Left lobe of liver (tissue), 2 donors: ENCODE measurements at regions not wholly inside any gene's neighbourhood (a gene's known extent, or its start where the extent isn't known, plus 50 kb on each side); places are given as distances from the start of the nearest gene placed in this dataset.
"Not testable (repeated sequence)": the region's sequence is repeated elsewhere in the genome, so short reads cannot be mapped to it uniquely, and the experiment has no call there.

Experiments
- ATAC-seq: fragments of 200-7000 bp; cut with Tn5 transposase; one replicate; pipeline ENCODE4 v1.9.1; 2020; ENCODE audit warnings: mild to moderate bottlenecking, moderate library complexity
- DNase-seq: peaks from one replicate; pipeline ENCODE4 v3.0.0-alpha.2; 2020; ENCODE audit warnings: low spot score
- donor health status: DM: no; HTN: no; CAD: no; lungs with moderate emphysema.
- donor health status: DM: no; HTN: yes; CAD: no.

- DNase-seq (no peak), ATAC-seq (no peak)
Measured at GRCh38 chrX:137878401-137878800, 312.5 kb downstream of the ZIC3 start.

GRCh38 chrX:137882960-137883359 lies 317.0 kb downstream of the ZIC3 start:
- ATAC-seq (no peak), DNase-seq (no peak)

DNA sequence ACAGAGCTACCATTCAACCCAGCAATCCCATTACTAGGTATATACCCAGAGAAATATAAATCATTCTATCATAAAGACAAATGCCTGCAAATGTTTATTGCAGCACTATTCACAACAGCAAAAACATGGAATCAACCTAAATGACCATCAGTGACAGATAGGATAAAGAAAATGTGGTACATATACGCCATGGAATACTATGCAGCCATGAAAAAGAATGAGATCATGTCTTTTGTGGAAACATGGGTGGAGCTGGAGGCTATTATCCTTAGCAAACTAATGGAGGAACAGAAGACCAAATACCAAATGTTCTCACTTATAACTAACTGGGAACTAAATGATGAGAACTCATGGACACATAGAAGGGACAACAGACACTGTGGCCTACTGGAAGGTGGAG lies 318.9 kb downstream of the ZIC3 start:
- not testable (repeated sequence) for DNase-seq, ATAC-seq

DNA sequence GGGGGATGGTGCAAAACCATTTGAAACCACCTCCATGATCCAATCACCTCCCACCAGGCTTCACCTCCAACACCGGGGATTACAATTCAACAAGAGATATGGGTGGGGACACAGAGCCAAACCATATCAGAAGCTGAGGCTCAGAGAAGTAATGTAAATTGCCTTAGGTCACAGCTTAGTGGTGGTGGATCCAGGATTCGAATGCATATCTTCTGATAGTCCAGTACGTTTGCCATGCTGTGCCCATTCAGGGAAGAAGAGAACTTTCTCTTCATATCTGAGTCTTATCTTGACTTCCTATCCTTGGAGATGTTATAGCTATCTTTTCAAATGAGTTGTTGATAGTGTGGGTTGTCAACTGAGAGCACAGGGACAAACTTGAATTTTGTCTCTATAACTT lies 325.5 kb downstream of the ZIC3 start:
- DNase-seq (no peak), ATAC-seq (no peak)

DNA sequence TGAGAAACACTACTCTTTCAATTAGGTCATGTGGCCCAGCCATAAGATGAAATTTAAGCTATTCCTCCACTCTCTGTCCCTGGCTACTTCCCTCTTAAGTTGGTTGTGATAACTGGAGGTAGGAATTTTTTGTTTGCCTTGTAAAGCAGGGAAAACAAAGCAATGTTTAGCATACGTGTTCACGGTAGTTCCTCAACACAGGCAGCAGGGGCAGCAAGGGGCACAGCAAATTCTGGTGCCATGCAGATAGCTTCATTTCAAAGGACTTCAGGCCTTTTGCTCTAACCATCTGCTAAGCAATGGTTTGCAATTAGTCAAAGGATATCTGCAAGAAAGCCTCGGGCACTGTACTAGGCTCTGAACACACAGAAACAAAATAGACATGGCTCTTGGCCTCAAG lies 330.2 kb downstream of the ZIC3 start:
- ATAC-seq (no peak), DNase-seq (no peak)

DNA sequence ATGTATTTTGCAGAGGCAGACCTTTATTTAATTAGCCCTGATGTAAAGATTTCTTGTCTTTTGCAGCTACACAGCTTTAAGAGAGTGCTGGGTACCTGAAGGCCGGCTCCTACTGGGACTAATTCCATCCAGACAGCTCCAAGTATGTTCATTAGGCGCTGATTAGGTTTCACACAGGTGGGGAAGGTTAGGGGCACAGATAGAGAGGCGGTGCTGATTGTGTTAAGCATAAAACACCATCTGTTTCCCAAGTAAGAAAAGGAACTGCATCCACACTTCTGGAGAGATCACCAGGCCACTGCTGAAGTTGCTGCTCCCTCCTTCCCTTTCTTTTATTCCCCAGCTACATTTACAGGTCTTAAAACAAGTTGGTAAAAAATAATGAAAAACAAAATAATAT lies 349.5 kb downstream of the ZIC3 start:
- no peak for ATAC-seq

GRCh38 chrX:137916090-137916746 lies 350.3 kb downstream of the ZIC3 start:
- DNase-seq = no peak
- ATAC-seq = no peak

More for the DNA sequence above, 349.5 kb downstream of the ZIC3 start:
- DNase-seq = no peak

GRCh38 chrX:137926090-137926489 lies 360.2 kb downstream of the ZIC3 start:
- no peak for DNase-seq
- no peak for ATAC-seq

- ATAC-seq (no peak), DNase-seq (no peak)
Measured at GRCh38 chrX:137929951-137930350, 364.0 kb downstream of the ZIC3 start.

DNA sequence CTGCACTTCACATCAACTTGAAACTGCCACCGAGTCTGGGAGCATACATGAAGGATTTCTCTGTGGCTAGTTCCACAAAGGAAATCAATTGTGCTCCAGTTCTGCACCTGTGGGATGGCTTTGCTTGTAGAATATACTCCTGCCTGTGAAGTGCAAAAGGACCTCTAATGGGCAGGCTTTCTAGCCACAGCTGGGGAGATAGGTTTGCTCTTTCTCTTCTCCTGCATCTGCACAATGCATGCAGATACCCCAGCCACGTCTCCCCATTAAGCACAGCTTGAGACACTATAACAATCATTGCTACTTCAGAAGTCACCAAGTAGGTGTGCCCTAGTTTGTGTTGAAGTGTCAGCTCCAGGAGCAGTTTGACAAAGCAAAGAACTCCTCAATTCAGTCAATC lies 364.6 kb downstream of the ZIC3 start:
- ATAC-seq (no peak), DNase-seq (no peak)

DNA sequence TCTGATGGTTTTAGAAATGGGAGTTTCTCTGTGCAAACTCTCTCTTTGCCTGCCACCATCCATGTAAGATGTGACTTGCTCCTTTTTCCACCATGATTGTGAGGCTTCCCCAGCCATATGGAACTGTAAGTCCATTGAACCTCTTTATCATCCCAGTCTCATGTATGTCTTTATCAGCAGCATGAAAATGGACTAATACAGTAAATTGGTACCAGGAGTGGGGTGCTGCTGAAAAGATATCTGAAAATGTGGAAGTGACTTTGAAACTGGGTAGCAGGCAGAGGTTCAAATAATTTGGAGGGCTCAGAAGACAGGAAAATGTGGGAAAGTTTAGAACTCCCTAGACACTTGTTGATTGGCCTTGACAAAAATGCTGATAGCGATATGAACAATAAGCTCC lies 368.3 kb downstream of the ZIC3 start:
- not testable (repeated sequence) for ATAC-seq, DNase-seq

GRCh38 chrX:137934887-137935286 lies 369.0 kb downstream of the ZIC3 start:
- ATAC-seq, DNase-seq: not testable (repeated sequence)

GRCh38 chrX:137945470-137945869 lies 379.5 kb downstream of the ZIC3 start:
- DNase-seq (no peak), ATAC-seq (no peak)

GRCh38 chrX:137969191-137969590 lies 403.3 kb downstream of the ZIC3 start:
- DNase-seq = no peak
- no peak for ATAC-seq

DNA sequence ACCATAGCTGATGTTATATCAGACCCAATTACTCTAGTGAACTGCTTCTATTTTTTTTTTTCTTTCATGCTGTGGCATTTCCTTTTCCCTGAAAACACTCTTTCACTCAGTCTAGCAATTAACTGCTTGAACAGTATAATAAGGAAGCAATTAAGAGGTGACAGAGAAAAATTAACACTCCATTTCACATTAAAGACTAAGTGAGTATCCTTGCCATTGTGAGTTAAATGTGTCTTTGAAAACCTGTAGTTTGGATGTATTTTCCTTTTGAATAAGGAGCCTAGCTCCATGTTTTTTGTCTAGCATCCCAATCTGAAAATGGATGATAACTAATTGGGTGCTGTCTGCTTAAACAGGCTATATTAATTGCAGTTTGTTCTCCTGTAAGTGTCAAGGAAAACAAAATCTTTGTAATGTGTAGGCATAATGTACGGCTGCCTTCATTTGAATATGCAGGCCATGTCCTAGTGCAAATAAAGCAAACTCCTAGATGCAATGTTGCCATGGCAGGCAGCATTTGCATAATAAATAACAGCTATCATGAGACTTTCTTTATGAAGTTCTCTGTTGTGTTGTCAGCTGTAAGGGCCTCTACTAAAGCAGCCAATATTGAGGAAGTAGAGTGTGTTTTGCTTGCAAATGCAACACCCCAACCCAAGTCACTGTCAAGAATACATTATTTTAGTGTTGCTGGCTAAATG lies 416.7 kb downstream of the ZIC3 start:
- ATAC-seq (no peak), DNase-seq (no peak)

DNA sequence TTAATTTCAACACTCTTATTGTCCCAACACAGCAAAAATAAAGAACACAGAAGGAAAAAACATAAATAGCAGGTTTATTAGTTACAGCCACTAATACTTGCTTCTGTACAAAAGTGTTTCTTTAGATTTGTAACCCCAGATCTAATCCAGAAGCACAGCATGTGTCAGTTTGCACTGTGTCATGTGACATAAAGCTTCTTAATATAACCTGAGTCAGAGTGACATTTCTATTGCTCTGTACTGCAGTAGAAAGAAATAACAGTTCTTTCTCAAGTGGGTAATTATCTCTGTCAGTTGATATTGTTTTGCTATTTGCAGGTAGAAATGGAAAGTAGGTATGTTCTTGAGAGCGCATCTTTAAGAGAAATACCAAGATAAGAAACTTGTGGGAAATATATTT lies 422.5 kb downstream of the ZIC3 start:
- no peak for DNase-seq
- ATAC-seq = no peak

- DNase-seq (no peak), ATAC-seq (no peak)
Measured at GRCh38 chrX:137998619-137999018, 432.7 kb downstream of the ZIC3 start.

DNA sequence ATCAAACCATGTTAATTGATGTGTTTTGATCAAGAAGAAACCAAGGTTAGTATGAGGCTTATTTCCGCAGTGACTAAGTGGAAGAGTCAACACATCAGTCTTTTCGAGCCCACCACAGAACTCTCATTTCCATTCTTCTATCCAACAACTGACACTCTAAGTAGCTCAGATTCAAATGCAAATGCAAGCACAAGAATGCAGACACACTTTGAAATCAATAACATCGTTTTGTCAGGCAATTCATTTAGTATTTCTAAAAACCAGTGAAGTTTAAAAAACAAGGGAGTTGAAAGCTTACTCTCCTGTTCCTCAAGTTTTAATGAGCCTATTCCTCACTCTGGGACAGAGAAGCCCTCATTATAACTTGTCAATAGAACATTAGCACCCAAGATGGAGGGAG lies 433.1 kb downstream of the ZIC3 start:
- ATAC-seq (no peak), DNase-seq (no peak)

- no peak for DNase-seq
- ATAC-seq = no peak
Measured at GRCh38 chrX:137999552-137999951, 433.6 kb downstream of the ZIC3 start.

GRCh38 chrX:138001226-138001625 lies 435.3 kb downstream of the ZIC3 start:
- ATAC-seq (no peak), DNase-seq (no peak)

DNA sequence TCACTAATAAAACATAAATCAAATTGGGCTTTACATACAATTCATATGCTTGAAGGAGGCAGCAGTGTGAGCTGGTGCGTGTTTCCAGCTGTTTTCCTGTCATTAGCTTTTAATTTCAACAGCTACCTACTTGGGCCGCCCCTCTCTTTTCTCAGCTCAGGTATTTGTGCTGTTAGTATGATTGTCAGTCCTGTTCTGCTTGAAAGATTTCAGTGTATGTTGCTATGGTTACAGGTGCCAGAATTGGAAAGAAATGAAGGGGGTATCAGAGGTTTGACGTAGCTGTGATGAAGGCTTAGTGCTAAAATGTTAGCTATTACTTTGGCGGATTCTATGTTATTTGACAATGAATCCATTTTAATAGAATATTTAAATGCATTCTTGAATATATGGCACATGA lies 440.3 kb downstream of the ZIC3 start:
- no peak for ATAC-seq
- no peak for DNase-seq

DNA sequence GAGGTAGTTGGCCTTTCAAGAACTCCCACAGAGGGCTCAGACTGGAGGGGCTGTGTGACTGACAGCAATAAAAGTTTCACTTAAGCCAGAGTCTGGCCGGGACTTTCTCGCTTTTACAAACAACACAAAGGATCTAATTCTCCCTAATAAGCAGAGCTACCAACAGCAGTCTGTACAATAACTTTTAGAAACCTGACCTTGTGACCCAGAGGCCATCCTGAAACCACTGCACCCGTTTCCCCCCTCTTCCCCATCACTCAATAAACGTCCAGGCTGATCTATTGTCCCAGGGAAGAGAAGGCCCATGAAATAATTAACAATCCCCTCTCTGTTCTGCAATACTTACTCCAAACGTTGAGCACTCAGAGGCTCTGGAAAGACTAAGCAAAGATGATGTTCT lies 442.4 kb downstream of the ZIC3 start:
- DNase-seq (no peak), ATAC-seq (no peak)

DNA sequence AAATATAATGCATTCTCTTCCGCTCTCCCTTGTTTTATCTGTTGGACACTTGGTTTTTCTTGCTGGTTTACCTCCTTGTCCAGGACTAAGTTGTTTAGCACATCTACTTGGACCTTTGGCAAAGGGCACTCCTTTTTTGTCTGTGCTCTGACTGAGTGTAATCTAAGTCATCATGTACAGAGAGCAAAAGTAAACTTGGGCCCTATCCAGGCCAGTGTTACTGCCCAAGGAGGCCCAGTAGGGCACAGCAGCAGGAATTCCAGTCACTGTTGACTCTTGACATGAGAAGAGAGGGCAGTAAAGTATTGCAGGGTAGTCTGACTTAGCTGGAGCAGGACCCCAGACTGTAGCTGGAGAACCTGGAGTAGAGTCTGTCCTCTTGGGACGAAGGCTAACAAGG lies 445.5 kb downstream of the ZIC3 start:
- DNase-seq = no peak
- ATAC-seq = no peak
